HG02610 (cell line): ENCODE measurements at regions not wholly inside any gene's neighbourhood (a gene's known extent, or its start where the extent isn't known, plus 50 kb on each side); places are given as distances from the start of the nearest gene placed in this dataset.

Experiments
- ATAC-seq: cut with Tn5 transposase; IDR thresholded peaks from one replicate; pipeline ENCODE4 v1.9.1; 2021; ENCODE audit warnings: mild to moderate bottlenecking, moderate library complexity; ENCODE audit not compliant: unreplicated experiment

DNA sequence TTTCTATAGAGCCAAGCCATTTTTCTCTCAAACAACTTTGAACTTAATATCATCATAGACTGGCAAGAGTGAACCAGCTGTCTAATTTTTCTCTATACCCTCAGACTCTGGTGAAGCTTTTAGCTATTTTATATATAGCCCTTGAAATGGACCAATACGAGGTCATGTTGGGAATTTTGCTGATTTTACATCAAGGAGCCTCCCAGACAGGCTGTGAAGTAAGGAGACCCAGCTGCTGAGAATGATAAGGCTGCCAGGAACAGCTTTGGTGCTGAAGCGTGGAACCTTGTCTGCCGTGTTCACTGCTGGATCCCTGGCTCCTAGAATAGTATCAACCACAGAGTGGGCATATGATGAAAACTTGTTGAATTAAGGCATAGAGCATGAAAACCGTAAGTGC lies 326.2 kb upstream of the NAV3 start:
- no peak for ATAC-seq

DNA sequence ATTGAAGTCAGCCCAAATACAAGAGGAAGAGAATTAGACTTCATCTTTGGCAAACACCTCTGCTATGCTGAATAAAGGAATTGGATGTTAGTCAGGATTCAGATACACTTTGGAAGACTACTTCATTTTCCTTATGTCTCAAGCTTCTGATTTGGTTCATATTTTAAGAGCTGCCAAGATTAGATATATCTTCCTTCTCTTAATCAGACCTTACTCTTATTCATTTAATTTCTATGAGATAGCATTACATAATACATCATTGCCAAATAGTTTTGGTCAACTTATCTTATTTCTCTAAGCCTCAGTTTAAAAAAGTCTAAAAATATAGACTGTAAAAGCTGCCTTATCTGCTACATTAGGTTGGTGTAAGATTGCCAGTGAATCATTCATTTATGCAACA lies 330.6 kb upstream of the NAV3 start:
- ATAC-seq, result no peak

DNA sequence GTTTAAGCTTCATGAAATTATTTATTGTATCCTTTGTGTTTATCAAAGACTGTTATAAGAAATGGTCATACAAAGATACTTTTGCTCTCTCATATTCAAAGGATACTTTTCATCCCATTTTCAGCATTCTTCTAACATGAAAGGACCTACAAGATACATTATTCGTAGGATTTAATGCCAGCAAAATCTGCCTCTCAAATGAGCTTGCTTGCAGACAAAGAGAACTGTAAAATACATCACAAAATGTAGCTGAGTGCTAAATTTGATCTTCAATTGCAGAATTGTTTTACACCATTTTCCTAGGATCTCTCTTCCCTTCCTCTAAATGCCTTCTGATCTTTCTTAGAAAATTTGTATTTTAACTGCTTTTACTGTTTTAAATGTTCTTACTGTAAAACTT lies 333.0 kb upstream of the NAV3 start:
- ATAC-seq, result no peak

DNA sequence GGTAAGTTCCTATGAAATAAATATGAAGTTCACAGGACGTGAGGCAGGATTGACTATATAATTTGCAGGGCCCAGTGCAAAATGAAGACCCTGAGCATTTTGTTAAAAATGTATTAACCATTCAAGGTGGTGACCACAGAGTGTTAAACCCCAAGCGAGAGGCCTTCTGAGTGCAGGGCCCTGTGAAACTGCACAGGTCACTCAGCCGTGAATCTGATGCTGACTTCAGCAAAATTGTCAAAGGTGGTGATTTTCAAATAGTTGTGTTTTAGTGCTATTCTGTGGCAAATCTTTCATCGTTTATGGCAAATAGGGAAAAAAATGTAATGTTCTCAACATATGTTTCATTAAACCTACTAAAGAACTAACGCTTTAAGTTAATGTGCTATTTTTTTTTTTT lies 334.0 kb upstream of the NAV3 start:
- ATAC-seq, result no peak

DNA sequence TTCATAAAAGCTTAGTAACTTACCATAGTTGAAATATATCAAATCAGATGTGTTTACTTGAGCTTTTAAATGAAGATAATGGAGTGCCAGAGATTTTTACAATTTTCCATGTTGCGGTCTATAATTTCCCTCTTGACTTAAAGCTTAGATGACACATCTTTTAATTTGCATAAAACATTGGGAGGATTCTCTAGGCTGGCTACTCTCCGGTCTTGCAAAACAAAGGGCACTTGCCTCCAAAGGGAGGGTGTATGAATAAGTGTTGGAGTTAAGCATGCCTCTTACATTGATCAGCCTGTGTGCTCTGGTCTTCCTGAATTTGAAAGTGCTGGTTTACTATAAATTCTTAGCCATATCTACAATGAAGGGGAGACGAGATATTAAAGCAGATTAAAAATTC lies 336.4 kb upstream of the NAV3 start:
- no peak for ATAC-seq

DNA sequence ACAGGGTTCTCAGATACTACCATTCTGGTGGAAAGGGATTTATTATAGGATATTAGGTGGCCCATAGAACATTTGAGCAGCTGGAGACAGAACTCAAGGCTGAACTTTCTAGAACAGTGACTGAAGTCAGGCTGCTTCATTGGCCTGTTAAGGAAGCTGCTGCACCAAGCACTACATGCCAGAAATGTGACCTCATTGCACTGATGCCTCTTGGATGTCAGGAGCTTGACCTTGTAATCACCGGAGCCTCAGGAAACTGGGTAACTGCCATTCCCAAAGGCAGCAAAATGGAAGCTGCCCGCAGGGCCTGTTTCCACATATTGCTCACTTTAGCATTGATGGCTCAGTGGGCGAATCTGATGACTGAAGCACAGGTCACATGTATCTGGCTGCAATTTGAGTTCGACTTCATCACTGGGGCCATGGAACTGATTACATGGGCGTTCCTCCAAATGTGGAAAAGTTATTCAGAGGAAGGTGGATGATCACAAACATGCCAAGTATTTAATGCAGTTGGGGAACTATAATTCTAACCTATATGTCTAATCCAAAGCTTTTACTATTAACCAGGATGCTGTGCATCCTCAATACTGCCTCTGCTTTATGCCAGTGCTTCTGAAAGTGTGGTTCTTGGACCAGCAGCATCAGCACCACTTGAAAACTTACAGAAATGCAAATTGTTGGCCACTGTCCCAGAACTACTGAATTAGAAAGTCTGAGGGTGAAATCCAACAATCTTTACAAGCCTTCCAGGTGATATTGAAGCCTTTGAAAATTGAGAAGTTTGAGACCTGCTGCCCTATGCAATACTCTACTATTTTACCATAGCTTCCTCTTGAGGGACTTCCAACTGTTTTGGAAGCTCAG lies 337.2 kb upstream of the NAV3 start:
- ATAC-seq, result no peak

DNA sequence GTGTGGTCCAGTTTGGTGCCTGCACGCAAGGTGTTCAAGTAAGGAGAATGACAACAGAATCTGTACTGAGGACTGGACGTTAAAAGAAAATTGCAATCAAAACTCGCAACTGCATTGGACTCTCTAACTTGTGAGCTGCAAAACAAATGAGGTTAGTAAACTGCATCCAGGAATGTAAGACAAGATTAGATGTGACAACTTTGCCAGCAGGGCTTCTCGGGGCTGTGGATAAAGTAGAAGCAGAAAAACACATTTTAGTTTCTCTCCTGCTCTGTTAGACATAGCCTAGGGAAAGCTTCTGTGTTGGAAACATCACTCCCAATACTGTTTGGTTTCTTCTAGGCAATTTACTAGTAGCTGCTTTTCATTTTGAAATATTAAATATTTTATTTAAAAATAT lies 338.2 kb upstream of the NAV3 start:
- no peak for ATAC-seq

DNA sequence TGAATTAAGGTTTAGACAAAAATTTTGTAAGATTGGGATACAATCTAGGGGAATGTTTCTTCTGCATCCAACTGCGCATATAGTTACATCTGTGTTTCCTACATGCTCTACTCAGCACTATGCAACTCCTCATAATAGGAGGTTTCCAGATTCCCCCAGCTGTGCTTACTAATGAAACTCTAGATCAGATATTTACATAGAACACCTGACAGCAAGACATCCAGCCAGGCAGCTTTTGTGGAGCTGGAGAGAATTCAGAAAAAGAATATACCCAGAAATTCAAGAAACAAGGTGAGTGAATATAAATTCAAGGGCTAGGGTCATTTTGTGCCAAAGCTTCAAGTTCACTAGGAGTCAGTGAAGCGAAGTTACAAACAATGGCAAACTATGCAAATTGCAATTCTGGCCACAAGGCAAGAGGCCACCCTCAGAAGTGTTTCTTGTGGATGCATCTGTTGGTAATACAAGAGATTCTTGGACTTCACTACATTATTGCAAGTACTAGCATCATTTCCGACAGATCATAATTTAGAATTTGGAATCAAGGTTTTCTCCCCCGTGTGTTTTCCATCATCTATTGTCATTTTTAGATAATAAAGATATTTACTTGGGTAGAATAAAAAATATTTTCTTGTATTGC lies 341.2 kb upstream of the NAV3 start:
- no peak for ATAC-seq

DNA sequence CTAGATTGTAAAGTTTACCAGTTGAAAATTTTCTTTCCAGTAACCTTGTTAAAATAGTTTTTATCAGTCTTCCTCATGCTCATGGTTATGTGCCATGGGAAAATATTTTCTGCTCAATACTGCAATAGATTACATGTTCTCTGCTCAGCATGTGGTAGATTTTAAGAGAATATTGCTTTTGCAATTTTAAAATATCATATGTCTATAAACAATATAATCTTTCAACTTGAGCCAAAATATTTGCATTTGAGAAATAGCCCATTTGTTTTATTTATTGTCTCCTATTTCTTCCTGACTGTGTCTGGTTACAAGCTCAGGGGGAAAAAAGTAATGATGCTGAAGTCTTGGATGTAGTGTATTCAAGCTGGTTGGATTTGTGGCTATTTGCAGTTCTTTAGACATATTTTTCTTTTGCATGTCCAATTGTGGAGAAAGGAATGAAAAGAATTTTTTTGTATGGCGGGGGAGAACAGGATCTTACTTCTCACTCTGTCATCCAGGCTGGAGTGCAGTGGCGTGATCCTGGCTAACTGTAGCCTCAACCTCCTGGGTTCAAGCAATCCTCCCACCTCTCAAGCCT lies 342.6 kb upstream of the NAV3 start:
- ATAC-seq, result no peak

DNA sequence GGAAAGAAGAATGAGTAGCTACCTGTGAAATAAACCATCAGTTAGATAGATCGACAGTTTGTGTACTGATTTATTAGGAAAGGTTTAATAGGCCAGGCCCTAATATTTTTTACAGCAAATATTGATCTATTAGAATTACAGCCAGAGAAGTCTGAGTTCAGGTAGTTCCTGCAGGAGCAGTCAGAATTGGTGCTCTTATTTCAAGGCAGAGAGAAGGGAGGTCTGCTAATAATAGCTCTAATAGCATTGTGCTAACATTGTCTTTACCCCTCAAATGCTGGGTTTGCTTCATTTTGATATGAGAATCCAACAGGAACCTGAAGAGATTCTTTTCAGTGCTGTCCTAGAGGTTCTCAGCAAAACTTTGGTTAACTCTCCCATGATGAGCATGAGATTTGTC lies 343.8 kb upstream of the NAV3 start:
- ATAC-seq, result no peak

DNA sequence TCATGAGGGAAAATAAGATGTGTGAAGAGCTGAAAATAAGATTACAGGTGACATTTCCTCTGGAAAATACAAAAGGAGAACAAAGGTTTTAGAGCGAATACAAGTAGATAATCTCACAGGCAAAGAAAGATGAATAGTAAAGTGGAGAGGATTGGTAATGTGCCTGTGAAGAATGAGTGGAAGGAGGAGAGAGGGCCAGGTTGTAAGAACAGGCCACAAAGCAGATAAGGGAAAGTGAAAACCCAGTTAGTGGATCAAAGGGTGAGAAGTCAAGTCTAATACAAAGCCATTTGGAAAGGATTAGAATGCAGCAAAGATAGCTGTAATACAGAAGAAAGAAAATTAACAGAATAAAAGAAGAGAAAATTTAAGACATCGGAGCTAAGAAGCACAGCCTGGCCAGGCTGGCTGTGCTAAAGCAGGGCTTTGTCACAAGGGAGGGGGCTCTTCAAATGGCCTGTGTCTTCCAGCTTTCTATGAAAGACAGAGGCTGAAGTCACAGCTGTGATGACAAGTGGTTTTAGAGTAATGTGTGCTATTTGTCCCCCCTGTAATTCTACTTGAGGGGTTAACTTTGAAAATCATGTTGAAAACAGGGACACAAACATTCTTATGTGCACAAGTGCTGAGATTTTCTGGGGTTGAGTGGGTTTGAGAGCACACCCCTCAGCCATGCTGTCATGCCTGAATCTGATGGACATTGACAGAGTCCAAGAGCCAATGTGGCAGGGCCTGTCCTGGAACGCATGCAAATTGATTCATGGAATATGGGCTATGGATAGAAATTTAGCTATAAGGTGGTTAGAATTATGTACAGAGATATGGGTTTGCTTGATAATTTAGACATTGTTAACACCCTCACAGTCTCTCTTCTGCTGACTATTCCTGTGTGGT lies 344.5 kb upstream of the NAV3 start:
- ATAC-seq, result no peak

DNA sequence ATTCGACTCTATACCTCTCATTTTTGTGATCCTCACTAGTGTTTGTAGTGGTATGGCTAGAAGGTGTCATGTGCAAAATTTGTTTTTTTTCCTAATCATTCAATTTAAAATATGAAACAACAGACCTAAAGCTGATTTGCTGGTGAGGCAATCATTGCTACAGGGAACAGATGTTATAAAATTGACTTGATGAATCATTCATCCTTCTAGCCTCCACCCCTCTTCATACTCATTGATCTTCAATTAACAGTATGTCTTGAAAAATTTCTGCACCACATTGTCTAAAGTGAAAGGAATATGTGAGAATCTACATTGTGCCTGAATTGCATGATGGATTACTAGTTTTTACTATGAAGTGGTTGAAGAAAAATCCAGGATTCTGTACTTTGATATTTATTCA lies 349.0 kb upstream of the NAV3 start:
- no peak for ATAC-seq

DNA sequence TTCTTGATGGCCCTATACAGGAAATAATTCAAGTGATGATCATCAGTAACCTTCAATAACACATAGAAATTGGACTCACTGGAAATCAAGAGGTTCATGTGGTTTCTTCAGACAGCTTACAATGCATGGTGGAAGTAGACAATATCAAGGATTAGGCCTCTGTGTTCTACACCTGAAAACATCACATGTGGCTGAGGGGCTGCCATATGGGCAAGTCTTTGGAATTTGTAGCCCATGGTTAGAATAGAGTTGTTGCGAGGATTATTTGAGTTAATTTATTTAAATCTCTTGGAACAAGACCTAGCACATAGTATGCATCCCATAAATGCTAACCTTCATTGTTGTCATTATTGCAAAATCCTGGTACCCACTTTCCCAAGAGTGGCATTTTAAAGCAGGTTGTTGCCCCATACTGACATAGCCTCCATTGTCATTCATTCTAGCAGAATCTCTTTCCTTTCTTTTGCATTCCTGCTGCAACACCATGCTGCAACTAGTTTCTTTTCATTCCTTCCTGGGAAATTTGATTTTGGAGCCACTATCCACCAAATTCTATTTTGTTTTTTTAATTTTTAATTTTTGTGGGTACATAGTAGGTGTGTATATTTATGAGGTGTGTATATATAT lies 352.7 kb upstream of the NAV3 start:
- ATAC-seq, result no peak

DNA sequence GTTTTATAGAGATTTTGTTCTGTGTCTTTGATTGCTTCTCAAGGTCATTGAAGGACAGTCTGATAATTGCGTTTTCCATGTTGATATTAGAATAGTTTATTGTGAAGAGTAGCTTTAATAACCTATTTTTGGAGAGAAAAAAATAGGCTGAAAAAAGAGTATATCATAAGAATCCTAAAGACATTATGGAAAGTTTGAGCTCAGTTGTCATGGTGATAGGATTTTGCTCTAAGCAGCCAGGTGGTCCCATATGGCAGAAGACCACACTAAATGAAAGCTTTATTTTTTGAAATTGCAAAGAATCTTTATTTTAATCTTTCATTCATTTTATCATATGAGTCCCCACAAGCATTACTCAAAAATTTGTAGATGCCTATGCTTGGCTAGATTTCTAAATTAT lies 358.9 kb upstream of the NAV3 start:
- no peak for ATAC-seq

DNA sequence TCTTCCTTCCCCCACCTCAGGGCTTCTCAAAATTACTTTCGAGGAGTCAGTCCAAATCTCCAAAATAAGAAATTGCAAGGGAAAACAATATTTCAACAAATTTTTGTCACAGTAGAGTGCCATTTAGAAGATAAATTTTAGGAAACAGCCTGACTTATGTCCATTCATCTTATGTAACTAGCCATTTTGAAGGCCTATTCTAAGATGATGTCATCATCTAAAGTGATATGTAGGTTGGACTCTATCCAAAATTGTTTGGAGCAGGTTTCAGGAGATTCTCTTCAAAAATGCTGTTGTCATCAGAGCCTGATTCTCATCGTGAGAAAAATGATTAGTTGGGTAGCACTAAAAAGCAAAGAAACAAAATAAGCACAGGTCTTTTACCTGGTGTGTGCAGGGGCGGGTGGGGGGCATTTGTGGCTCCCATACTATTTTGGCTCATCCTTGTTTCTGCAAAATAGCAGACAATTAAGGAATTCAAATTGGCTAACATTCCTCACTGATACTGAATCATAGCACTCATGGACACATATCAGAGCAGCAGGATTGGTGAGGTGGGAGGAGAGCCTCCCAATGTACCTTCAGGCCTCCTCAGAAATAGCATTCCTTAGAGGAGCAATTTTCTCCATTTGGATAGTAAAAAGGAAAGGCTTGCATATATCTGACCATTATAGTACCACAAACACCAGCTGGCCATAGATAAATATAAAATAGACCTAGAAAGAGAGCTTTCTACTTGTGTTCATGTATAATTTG lies 360.9 kb upstream of the NAV3 start:
- ATAC-seq, result no peak

DNA sequence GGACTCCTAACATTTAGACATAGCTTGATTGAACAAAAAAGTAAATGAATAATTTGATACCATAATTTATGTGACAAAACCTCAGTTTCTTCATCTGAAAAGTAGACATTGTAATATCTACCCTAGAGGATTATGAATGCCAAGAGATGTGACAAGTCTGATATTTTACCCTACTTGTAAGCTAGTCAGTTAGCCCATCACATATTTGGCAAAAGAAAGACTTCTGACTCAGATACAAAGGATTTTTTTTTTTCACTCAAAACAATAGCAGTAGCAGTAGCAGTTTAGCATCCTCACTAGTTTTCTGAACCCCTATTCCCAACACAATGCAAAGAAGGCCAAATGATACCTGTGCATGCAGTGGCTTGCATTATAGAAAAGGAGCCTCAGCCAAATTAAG lies 377.3 kb upstream of the E2F7 start:
- ATAC-seq, result no peak

DNA sequence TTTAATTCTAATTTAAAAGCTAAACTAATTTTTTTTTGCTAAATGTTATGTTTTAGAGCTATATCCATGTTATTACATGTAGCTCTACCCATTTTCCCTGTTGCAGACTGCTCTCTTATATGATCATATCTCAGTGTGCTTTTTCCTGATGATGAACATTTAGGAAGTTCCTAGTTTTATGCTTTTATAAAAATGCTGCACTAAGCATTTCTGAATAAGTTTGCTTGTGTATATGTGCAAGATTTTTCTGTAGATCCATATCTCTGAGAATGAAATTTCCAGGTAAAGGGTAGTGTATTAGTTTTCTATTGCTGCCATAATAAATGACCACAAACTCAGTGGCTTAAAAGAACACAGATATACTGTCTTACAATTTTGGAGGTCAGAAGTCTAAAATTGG lies 374.4 kb upstream of the E2F7 start:
- ATAC-seq, result no peak

DNA sequence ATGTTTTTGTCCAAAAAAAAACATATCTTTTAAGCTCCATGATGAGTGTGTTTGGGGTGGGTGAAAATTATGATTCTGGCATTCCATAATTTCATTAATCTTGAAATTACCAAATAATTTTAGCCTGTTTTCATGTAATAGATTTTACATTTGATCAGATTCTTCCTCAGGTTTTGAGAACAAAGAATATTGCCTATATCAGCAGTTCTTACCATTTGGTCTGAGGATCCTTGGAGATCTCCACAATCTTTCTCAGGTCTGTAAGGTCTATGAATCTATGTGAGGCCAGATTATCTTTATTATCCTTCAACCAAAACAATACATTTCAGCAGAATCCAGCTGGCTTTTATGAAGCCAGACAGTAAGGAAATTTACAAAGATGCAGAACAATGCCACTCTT lies 373.3 kb upstream of the E2F7 start:
- no peak for ATAC-seq

DNA sequence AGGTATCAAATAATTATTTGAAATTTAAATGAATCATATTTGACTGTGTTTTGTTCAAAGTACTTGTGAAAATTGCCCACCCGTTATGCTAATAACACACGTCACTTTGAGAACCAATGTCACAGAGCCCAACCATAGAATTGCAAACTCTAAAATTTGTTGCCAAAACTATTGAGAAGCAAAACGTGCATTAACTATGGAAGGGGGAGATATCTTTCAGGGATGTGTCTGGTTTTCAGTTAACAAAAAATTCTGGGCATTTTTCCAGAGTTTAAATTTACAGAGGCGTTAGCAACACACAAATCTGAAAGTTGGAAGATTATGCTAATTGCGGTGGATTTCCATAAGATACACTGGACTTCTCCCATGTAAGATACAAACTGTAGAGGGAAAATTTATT lies 371.8 kb upstream of the E2F7 start:
- no peak for ATAC-seq

DNA sequence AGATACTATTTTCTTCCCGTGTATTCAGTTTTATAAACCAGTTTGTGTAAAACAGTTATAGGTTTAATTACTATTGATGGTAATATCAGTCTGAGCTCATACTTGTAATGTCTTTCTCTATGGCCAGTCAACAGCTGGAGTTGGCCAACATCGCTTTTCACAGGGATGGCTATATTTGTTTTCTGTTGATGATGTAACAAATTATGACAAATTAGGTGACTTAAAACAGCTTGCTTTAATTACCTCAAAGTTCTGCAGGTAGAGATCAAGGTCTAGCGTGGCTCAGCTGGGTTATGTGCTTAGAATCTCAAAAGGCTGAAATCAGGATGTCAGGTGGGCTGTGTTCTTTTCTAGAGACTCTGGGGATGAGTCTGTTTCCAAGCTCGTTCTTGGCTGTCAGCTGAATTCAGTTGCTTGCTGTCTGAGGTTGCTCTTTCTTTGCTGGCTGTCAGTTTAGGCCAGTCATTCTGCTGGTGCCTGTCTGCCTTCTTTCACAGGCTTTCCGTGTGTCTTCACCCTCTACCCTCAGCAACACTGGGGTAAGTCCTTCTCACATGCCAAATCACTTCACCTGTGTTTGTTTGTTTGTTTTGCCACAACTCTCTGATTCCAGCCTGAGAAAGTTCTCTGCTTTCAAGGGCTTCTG lies 370.2 kb upstream of the E2F7 start:
- no peak for ATAC-seq
